Panc1 (cell line): ENCODE measurements at regions not wholly inside any gene's neighbourhood (a gene's known extent, or its start where the extent isn't known, plus 50 kb on each side); places are given as distances from the start of the nearest gene placed in this dataset.

Experiments used
- POLR2AphosphoS5 ChIP-seq: IDR thresholded peaks from 2 replicates; pipeline ENCODE4 v1.6.1; 2012; ENCODE audit warnings: mild to moderate bottlenecking, low read depth, low read length, moderate library complexity
- SIN3A ChIP-seq: IDR thresholded peaks from 2 replicates; pipeline ENCODE4 v1.6.1; 2012; ENCODE audit warnings: low read depth, mild to moderate bottlenecking, low read length, moderate library complexity, borderline replicate concordance; ENCODE audit not compliant: insufficient read depth
- TF ChIP-seq, protein P1 (sequence below): fragments of 450-650 bp; IDR thresholded peaks from 2 replicates; pipeline ENCODE4 v1.5.1; 2017; ENCODE audit warnings: mild to moderate bottlenecking
- TF ChIP-seq, protein P2 (sequence below), 2 experiments: IDR thresholded peaks; 2 replicates each; pipeline ENCODE4 v1.6.1; 2011 to 2012; ENCODE audit warnings: low read depth in 2 of 2, control low read depth in 1 of 2, low read length in 1 of 2, mild to moderate bottlenecking in 1 of 2, moderate library complexity in 1 of 2; ENCODE audit not compliant: insufficient read depth in 1 of 2

DNA sequence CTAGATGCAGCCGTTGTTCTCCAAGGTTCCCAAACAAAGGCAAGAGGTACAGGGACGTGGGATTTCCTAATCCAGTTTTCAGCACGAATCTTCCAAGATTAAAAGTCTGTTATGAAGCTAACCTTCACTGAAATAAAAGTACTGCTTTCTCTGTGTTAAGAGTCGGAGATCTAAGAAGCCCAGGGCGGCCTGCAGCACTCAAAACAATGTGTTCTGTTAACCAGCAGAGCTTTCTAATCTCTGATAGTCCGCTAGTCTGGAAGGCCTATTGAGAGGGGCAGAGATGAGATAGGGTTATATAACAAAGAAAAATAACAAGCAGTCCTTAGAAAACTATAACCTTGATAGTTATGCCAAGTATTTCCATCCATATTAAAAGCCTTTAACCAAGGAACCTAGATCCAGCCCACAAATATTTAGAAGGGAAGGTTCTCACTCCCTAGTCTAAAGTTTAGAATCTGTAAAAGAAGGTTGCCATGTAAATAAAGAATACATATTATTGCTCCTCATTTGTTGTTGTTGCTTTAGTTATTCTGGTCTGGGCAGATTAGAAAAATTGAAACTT lies 106.3 kb upstream of the SVIL start:
- TF ChIP-seq, protein P1, sequence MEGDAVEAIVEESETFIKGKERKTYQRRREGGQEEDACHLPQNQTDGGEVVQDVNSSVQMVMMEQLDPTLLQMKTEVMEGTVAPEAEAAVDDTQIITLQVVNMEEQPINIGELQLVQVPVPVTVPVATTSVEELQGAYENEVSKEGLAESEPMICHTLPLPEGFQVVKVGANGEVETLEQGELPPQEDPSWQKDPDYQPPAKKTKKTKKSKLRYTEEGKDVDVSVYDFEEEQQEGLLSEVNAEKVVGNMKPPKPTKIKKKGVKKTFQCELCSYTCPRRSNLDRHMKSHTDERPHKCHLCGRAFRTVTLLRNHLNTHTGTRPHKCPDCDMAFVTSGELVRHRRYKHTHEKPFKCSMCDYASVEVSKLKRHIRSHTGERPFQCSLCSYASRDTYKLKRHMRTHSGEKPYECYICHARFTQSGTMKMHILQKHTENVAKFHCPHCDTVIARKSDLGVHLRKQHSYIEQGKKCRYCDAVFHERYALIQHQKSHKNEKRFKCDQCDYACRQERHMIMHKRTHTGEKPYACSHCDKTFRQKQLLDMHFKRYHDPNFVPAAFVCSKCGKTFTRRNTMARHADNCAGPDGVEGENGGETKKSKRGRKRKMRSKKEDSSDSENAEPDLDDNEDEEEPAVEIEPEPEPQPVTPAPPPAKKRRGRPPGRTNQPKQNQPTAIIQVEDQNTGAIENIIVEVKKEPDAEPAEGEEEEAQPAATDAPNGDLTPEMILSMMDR = no peak
- TF ChIP-seq POLR2AphosphoS5 (no peak), SIN3A (no peak)
- TF ChIP-seq, protein P2, sequence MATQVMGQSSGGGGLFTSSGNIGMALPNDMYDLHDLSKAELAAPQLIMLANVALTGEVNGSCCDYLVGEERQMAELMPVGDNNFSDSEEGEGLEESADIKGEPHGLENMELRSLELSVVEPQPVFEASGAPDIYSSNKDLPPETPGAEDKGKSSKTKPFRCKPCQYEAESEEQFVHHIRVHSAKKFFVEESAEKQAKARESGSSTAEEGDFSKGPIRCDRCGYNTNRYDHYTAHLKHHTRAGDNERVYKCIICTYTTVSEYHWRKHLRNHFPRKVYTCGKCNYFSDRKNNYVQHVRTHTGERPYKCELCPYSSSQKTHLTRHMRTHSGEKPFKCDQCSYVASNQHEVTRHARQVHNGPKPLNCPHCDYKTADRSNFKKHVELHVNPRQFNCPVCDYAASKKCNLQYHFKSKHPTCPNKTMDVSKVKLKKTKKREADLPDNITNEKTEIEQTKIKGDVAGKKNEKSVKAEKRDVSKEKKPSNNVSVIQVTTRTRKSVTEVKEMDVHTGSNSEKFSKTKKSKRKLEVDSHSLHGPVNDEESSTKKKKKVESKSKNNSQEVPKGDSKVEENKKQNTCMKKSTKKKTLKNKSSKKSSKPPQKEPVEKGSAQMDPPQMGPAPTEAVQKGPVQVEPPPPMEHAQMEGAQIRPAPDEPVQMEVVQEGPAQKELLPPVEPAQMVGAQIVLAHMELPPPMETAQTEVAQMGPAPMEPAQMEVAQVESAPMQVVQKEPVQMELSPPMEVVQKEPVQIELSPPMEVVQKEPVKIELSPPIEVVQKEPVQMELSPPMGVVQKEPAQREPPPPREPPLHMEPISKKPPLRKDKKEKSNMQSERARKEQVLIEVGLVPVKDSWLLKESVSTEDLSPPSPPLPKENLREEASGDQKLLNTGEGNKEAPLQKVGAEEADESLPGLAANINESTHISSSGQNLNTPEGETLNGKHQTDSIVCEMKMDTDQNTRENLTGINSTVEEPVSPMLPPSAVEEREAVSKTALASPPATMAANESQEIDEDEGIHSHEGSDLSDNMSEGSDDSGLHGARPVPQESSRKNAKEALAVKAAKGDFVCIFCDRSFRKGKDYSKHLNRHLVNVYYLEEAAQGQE (IDR thresholded peaks at IDR 0.05; ENCODE audit: insufficient read depth in 1 of 2, low read depth in 2 of 2, low read length in 1 of 2) = no peak
